ENCODE measurements at regions not wholly inside any gene's neighbourhood (a gene's known extent, or its start where the extent isn't known, plus 50 kb on each side); places are given as distances from the start of the nearest gene placed in this dataset.
"Not testable (repeated sequence)": the region's sequence is repeated elsewhere in the genome, so short reads cannot be mapped to it uniquely, and the experiment has no call there.

DNA sequence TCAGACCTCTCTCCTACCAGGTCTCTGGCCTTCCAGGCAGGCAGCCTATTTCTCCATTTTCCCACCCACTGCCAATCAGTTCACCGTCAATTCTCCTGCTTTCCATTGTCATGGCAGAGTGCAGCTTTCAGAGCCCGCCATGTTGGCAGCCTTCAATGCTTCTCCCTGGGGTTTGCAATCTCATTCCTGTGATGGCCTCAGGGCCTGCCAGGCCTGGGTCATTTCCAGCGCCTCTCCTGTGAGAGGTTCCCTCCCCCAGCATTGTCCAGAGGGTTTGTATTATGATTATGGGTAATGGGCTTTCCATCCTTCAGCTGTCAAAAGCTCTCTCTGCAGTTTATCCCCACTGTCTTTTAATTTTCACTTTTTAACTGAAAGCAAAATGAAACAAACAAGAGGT is 716.6 kb upstream of the CDH8 start:
- DNase-seq (ENCODE audit: low read depth, low spot score), result no peak
- no peak overlapping the region for H3K27ac ChIP-seq (ENCODE audit: low read length)
- no peaks in the 10 kb centered on the region for H3K27me3 ChIP-seq (ENCODE audit: control insufficient read depth, insufficient read depth, low read length)
- no peaks in the 10 kb centered on the region for H3K4me1 ChIP-seq (ENCODE audit: control insufficient read depth, insufficient read depth, low read length)
- no peaks in the 10 kb centered on the region for H3K9me3 ChIP-seq (ENCODE audit: control insufficient read depth, insufficient read depth, low read length)
- H3K36me3 ChIP-seq (ENCODE audit: control insufficient read depth, insufficient read depth, low read length), result no peaks in the 10 kb centered on the region
- H3K4me3 ChIP-seq (ENCODE audit: low read length), result no peak overlapping the region
- WGBS (ENCODE audit: insufficient coverage, insufficient read length), result no CpG with 5 or more reads among the region's 3 CpGs

GRCh38 chr16:62751218-62751617 is 715.0 kb upstream of the CDH8 start:
- no CpG with 5 or more reads among the region's 1 CpG for WGBS (ENCODE audit: insufficient coverage, insufficient read length)
- no peak overlapping the region for H3K27ac ChIP-seq (ENCODE audit: low read length)
- H3K9me3 ChIP-seq (ENCODE audit: control insufficient read depth, insufficient read depth, low read length), result no peaks in the 10 kb centered on the region
- H3K36me3 ChIP-seq (ENCODE audit: control insufficient read depth, insufficient read depth, low read length), result no peaks in the 10 kb centered on the region
- no peak for DNase-seq (ENCODE audit: low read depth, low spot score)
- no peaks in the 10 kb centered on the region for H3K4me1 ChIP-seq (ENCODE audit: control insufficient read depth, insufficient read depth, low read length)
- no peaks in the 10 kb centered on the region for H3K27me3 ChIP-seq (ENCODE audit: control insufficient read depth, insufficient read depth, low read length)
- no peak overlapping the region for H3K4me3 ChIP-seq (ENCODE audit: low read length)

DNA sequence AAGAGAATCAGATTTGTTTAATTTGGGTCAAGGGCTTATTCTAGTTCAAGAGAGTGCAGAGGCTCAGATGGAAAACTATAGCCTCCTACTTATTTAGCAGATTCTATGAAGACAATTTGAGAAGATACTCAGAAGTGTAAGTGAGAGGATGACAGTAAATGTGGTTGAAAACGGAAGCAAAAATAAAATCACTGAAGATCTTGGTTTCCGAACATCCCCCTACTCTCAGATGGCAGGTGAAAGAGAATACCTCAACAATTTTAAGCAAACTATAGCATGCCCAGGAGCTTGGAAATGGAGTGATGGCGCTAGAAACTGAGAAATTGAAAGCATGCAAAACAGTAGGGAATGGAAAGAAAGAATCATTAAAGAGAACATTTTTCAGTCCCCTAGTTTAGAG is 705.5 kb upstream of the CDH8 start:
- DNase-seq (ENCODE audit: low read depth, low spot score), result no peak
- Histone ChIP-seq H3K9me3 (ENCODE audit: control insufficient read depth, insufficient read depth, low read length) (no peaks in the 10 kb centered on the region), H3K4me1 (ENCODE audit: control insufficient read depth, insufficient read depth, low read length) (no peaks in the 10 kb centered on the region), H3K27ac (ENCODE audit: low read length) (no peak overlapping the region), H3K36me3 (ENCODE audit: control insufficient read depth, insufficient read depth, low read length) (no peaks in the 10 kb centered on the region), H3K27me3 (ENCODE audit: control insufficient read depth, insufficient read depth, low read length) (no peaks in the 10 kb centered on the region), H3K4me3 (ENCODE audit: low read length) (no peak overlapping the region)
- no CpG with 5 or more reads among the region's 3 CpGs for WGBS (ENCODE audit: insufficient coverage, insufficient read length)

DNA sequence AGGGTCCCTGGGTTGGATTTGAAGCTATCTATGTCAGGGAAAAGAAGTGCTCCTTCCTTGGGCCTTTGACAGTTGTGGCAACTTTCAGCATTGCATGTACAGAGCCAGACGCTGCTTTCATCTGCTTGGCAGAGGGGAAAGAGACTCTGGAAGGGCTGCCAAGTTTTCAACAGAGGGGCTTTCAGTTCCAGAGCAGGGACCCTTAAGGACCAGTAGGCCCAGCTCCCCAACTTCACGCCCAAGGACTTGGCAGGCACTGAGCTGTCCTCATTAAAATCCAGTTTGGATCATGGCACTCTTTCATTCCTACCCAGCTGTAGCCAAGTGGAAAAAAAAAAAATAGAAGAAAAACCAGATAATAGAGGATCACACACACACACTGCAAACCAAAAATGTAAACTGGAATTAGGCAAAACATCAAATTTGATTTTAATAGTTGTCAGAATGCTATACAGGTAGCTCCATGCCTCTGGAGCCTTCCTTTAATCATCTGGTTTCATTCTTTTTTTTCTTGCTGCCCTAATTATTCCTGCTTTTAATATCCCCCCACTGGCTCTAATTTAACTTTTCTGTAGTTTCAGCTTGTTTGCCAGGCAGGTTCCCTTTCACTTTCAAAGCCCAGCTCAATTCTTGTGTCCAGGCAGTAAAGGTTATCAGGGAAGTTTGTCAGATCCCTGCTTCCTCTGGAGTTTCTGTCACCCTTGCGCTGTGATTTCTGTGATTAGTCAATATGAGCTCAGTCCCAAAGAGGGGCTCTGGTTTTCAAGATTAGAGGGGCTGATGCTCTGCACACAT is 702.6 kb upstream of the CDH8 start:
- Histone ChIP-seq H3K27ac (ENCODE audit: low read length) (no peak overlapping the region), H3K4me3 (ENCODE audit: low read length) (no peak overlapping the region), H3K36me3 (ENCODE audit: control insufficient read depth, insufficient read depth, low read length) (no peaks in the 10 kb centered on the region), H3K9me3 (ENCODE audit: control insufficient read depth, insufficient read depth, low read length) (no peaks in the 10 kb centered on the region), H3K4me1 (ENCODE audit: control insufficient read depth, insufficient read depth, low read length) (no peaks in the 10 kb centered on the region), H3K27me3 (ENCODE audit: control insufficient read depth, insufficient read depth, low read length) (no peaks in the 10 kb centered on the region)
- no CpG with 5 or more reads among the region's 3 CpGs for WGBS (ENCODE audit: insufficient coverage, insufficient read length)
- no peak for DNase-seq (ENCODE audit: low read depth, low spot score)

- no peak overlapping the region for H3K27ac ChIP-seq (ENCODE audit: low read length)
- H3K4me1 ChIP-seq (ENCODE audit: control insufficient read depth, insufficient read depth, low read length), result no peaks in the 10 kb centered on the region
- no peaks in the 10 kb centered on the region for H3K36me3 ChIP-seq (ENCODE audit: control insufficient read depth, insufficient read depth, low read length)
- no peaks in the 10 kb centered on the region for H3K27me3 ChIP-seq (ENCODE audit: control insufficient read depth, insufficient read depth, low read length)
- no peak for DNase-seq (ENCODE audit: low read depth, low spot score)
- H3K9me3 ChIP-seq (ENCODE audit: control insufficient read depth, insufficient read depth, low read length), result no peaks in the 10 kb centered on the region
- no peak overlapping the region for H3K4me3 ChIP-seq (ENCODE audit: low read length)
These were observed 695.9 kb upstream of the CDH8 start for GRCh38 chr16:62732092-62732491.

GRCh38 chr16:62724670-62725269 is 688.5 kb upstream of the CDH8 start:
- not testable (repeated sequence) for H3K36me3 ChIP-seq (ENCODE audit: control insufficient read depth, insufficient read depth, low read length); H3K4me3 ChIP-seq (ENCODE audit: low read length); H3K4me1 ChIP-seq (ENCODE audit: control insufficient read depth, insufficient read depth, low read length); H3K27ac ChIP-seq (ENCODE audit: low read length); DNase-seq (ENCODE audit: low read depth, low spot score); H3K9me3 ChIP-seq (ENCODE audit: control insufficient read depth, insufficient read depth, low read length); H3K27me3 ChIP-seq (ENCODE audit: control insufficient read depth, insufficient read depth, low read length)
- WGBS (ENCODE audit: insufficient coverage, insufficient read length), result no CpG with 5 or more reads among the region's 48 CpGs

GRCh38 chr16:62720651-62721050 is 684.4 kb upstream of the CDH8 start:
- WGBS (ENCODE audit: insufficient coverage, insufficient read length), result no CpG with 5 or more reads among the region's 5 CpGs
- no peak for DNase-seq (ENCODE audit: low read depth, low spot score)
- Histone ChIP-seq H3K27ac (ENCODE audit: low read length) (no peak overlapping the region), H3K36me3 (ENCODE audit: control insufficient read depth, insufficient read depth, low read length) (no peaks in the 10 kb centered on the region), H3K4me3 (ENCODE audit: low read length) (no peak overlapping the region), H3K27me3 (ENCODE audit: control insufficient read depth, insufficient read depth, low read length) (no peaks in the 10 kb centered on the region), H3K4me1 (ENCODE audit: control insufficient read depth, insufficient read depth, low read length) (no peaks in the 10 kb centered on the region), H3K9me3 (ENCODE audit: control insufficient read depth, insufficient read depth, low read length) (no peaks in the 10 kb centered on the region)

GRCh38 chr16:62717026-62717425 is 680.8 kb upstream of the CDH8 start:
- no peaks in the 10 kb centered on the region for H3K4me1 ChIP-seq (ENCODE audit: control insufficient read depth, insufficient read depth, low read length)
- no peak overlapping the region for H3K27ac ChIP-seq (ENCODE audit: low read length)
- H3K9me3 ChIP-seq (ENCODE audit: control insufficient read depth, insufficient read depth, low read length), result no peaks in the 10 kb centered on the region
- no peak for DNase-seq (ENCODE audit: low read depth, low spot score)
- H3K4me3 ChIP-seq (ENCODE audit: low read length), result no peak overlapping the region
- no CpG with 5 or more reads among the region's 2 CpGs for WGBS (ENCODE audit: insufficient coverage, insufficient read length)
- H3K36me3 ChIP-seq (ENCODE audit: control insufficient read depth, insufficient read depth, low read length), result no peaks in the 10 kb centered on the region
- H3K27me3 ChIP-seq (ENCODE audit: control insufficient read depth, insufficient read depth, low read length), result no peaks in the 10 kb centered on the region

GRCh38 chr16:62715701-62716100 is 679.5 kb upstream of the CDH8 start:
- no peak for DNase-seq (ENCODE audit: low read depth, low spot score)
- no peak overlapping the region for H3K27ac ChIP-seq (ENCODE audit: low read length)
- no peaks in the 10 kb centered on the region for H3K27me3 ChIP-seq (ENCODE audit: control insufficient read depth, insufficient read depth, low read length)
- H3K4me1 ChIP-seq (ENCODE audit: control insufficient read depth, insufficient read depth, low read length), result no peaks in the 10 kb centered on the region
- no peaks in the 10 kb centered on the region for H3K36me3 ChIP-seq (ENCODE audit: control insufficient read depth, insufficient read depth, low read length)
- no peak overlapping the region for H3K4me3 ChIP-seq (ENCODE audit: low read length)
- no peaks in the 10 kb centered on the region for H3K9me3 ChIP-seq (ENCODE audit: control insufficient read depth, insufficient read depth, low read length)
- no CpG with 5 or more reads among the region's 1 CpG for whole genome bisulfite sequencing (ENCODE audit: insufficient coverage, insufficient read length)

DNA sequence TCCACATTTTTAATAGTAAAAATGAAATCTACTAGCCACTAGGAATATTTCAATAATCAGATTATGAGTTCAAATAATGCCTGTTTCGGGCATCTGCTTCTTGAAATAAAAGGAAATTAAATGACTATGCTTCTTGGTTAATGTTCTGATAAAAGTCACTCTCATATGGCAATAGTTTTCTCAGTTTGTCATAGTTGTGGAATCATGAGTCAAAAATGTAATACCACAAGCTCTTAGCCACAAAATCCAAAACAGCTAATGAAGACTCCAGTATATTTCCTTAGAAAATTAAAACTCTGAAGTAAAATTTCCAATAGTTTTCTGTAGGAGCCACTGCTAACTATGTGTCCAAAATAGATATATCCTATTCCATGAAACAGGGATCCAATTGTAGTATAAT is 676.3 kb upstream of the CDH8 start:
- Histone ChIP-seq H3K27ac (ENCODE audit: low read length) (no peak overlapping the region), H3K27me3 (ENCODE audit: control insufficient read depth, insufficient read depth, low read length) (no peaks in the 10 kb centered on the region), H3K9me3 (ENCODE audit: control insufficient read depth, insufficient read depth, low read length) (no peaks in the 10 kb centered on the region), H3K4me1 (ENCODE audit: control insufficient read depth, insufficient read depth, low read length) (no peaks in the 10 kb centered on the region), H3K36me3 (ENCODE audit: control insufficient read depth, insufficient read depth, low read length) (no peaks in the 10 kb centered on the region), H3K4me3 (ENCODE audit: low read length) (no peak overlapping the region)
- no CpG with 5 or more reads among the region's 1 CpG for WGBS (ENCODE audit: insufficient coverage, insufficient read length)
- no peak for DNase-seq (ENCODE audit: low read depth, low spot score)

DNA sequence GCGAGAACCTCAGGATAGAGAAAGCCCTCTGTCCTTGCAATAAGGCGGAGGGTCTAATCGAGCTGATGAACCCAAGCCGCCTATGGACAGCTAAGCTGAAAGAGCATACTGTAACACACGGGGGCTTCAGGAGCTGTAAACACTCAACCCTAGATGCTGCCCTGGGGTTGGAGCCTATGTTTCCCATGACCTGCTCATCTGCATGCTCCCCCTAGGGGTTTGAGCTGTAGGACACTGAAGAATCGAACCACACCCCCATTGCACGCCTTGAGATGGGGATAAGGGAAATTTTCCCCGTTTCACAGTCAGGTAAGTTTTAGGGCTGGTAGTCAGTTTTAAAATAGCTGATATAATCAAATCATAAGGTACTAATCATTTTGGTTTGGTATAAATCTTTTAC is 675.6 kb upstream of the CDH8 start:
- no peaks in the 10 kb centered on the region for H3K9me3 ChIP-seq (ENCODE audit: control insufficient read depth, insufficient read depth, low read length)
- no peak overlapping the region for H3K4me3 ChIP-seq (ENCODE audit: low read length)
- no peaks in the 10 kb centered on the region for H3K27me3 ChIP-seq (ENCODE audit: control insufficient read depth, insufficient read depth, low read length)
- H3K36me3 ChIP-seq (ENCODE audit: control insufficient read depth, insufficient read depth, low read length), result no peaks in the 10 kb centered on the region
- no peak for DNase-seq (ENCODE audit: low read depth, low spot score)
- H3K4me1 ChIP-seq (ENCODE audit: control insufficient read depth, insufficient read depth, low read length), result no peaks in the 10 kb centered on the region
- no CpG with 5 or more reads among the region's 8 CpGs for WGBS (ENCODE audit: insufficient coverage, insufficient read length)
- H3K27ac ChIP-seq (ENCODE audit: low read length), result no peak overlapping the region
